ENCODE measurements at regions not wholly inside any gene's neighbourhood (a gene's known extent, or its start where the extent isn't known, plus 50 kb on each side); places are given as distances from the start of the nearest gene placed in this dataset.
"Not testable (repeated sequence)": the region's sequence is repeated elsewhere in the genome, so short reads cannot be mapped to it uniquely, and the experiment has no call there.

GRCh38 chr2:181792906-181793305, 98.6 kb upstream of the ITPRID2 start:
- ATAC-seq (ENCODE audit: insufficient read depth, low FRiP score): no peak
- peaks cover 0 to 4% (median 0%) of the 10 kb centered on the region in 4 donors for H3K9me3 ChIP-seq (ENCODE audit: control insufficient read depth in 4 of 4, insufficient read depth in 3 of 4, low read length in 3 of 4)
- no peaks in the 10 kb centered on the region for H3K27me3 ChIP-seq (ENCODE audit: control insufficient read depth in 3 of 3, insufficient read depth in 3 of 3, low read length in 2 of 3)
- no peak overlapping the region for H3K27ac ChIP-seq (ENCODE audit: low read depth in 1 of 2, low read length in 1 of 2)
- DNase-seq: no peak
- WGBS, 2 donors: 97 to 98% methylated on average over 1 of the region's 1 CpG
- H3K9ac ChIP-seq (ENCODE audit: insufficient read depth in 1 of 2, low read length in 2 of 2): no peak overlapping the region
- TF ChIP-seq CTCF (IDR thresholded peaks at IDR 0.05; ENCODE audit: control extremely low read depth, extremely low read depth): no peak
- no peaks in the 10 kb centered on the region for H3K36me3 ChIP-seq (ENCODE audit: control insufficient read depth in 4 of 4, insufficient read depth in 4 of 4, low read length in 4 of 4)
- H3K4me1 ChIP-seq (ENCODE audit: control insufficient read depth in 5 of 5, insufficient read depth in 5 of 5, low read length in 5 of 5): no peaks in the 10 kb centered on the region
- H3K4me3 ChIP-seq: no peak overlapping the region

GRCh38 chr2:181798022-181798421, 93.5 kb upstream of the ITPRID2 start:
- DNase-seq: no peak
- TF ChIP-seq CTCF (IDR thresholded peaks at IDR 0.05; ENCODE audit: control extremely low read depth, extremely low read depth): no peak
- no peak for ATAC-seq (ENCODE audit: insufficient read depth, low FRiP score)
- WGBS, 2 donors: 58 to 78% methylated on average over 2 of the region's 2 CpGs
- Histone ChIP-seq H3K27me3 (ENCODE audit: control insufficient read depth in 3 of 3, insufficient read depth in 3 of 3, low read length in 2 of 3) (no peaks in the 10 kb centered on the region), H3K4me1 (ENCODE audit: control insufficient read depth in 5 of 5, insufficient read depth in 5 of 5, low read length in 5 of 5) (no peaks in the 10 kb centered on the region), H3K9ac (ENCODE audit: insufficient read depth in 1 of 2, low read length in 2 of 2) (no peak overlapping the region), H3K27ac (ENCODE audit: low read depth in 1 of 2, low read length in 1 of 2) (no peak overlapping the region), H3K36me3 (ENCODE audit: control insufficient read depth in 4 of 4, insufficient read depth in 4 of 4, low read length in 4 of 4) (no peaks in the 10 kb centered on the region), H3K4me3 (no peak overlapping the region), H3K9me3 (ENCODE audit: control insufficient read depth in 4 of 4, insufficient read depth in 3 of 4, low read length in 3 of 4) (no peaks in the 10 kb centered on the region)

- H3K27ac ChIP-seq (ENCODE audit: low read depth in 1 of 2, low read length in 1 of 2); H3K4me1 ChIP-seq (ENCODE audit: control insufficient read depth in 5 of 5, insufficient read depth in 5 of 5, low read length in 5 of 5); ATAC-seq (ENCODE audit: insufficient read depth, low FRiP score); H3K4me3 ChIP-seq; H3K9ac ChIP-seq (ENCODE audit: insufficient read depth in 1 of 2, low read length in 2 of 2); DNase-seq; H3K27me3 ChIP-seq (ENCODE audit: control insufficient read depth in 3 of 3, insufficient read depth in 3 of 3, low read length in 2 of 3); H3K36me3 ChIP-seq (ENCODE audit: control insufficient read depth in 4 of 4, insufficient read depth in 4 of 4, low read length in 4 of 4); H3K9me3 ChIP-seq (ENCODE audit: control insufficient read depth in 4 of 4, insufficient read depth in 3 of 4, low read length in 3 of 4): not testable (repeated sequence)
- WGBS, 2 donors: 95 to 96% methylated on average over 1 of the region's 1 CpG
These were observed 89.2 kb upstream of the ITPRID2 start for GRCh38 chr2:181802300-181802699.

GRCh38 chr2:181803903-181804799, 87.4 kb upstream of the ITPRID2 start:
- DNase-seq; ATAC-seq (ENCODE audit: insufficient read depth, low FRiP score); H3K4me1 ChIP-seq (ENCODE audit: control insufficient read depth in 5 of 5, insufficient read depth in 5 of 5, low read length in 5 of 5); H3K9ac ChIP-seq (ENCODE audit: insufficient read depth in 1 of 2, low read length in 2 of 2); H3K27ac ChIP-seq (ENCODE audit: low read depth in 1 of 2, low read length in 1 of 2); H3K27me3 ChIP-seq (ENCODE audit: control insufficient read depth in 3 of 3, insufficient read depth in 3 of 3, low read length in 2 of 3); H3K9me3 ChIP-seq (ENCODE audit: control insufficient read depth in 4 of 4, insufficient read depth in 3 of 4, low read length in 3 of 4); H3K4me3 ChIP-seq; H3K36me3 ChIP-seq (ENCODE audit: control insufficient read depth in 4 of 4, insufficient read depth in 4 of 4, low read length in 4 of 4): not testable (repeated sequence)
- 78 to 85% methylated on average over 12 of the region's 12 CpGs for WGBS, 2 donors
